HS-5 (cell line): ENCODE measurements at regions not wholly inside any gene's neighbourhood (a gene's known extent, or its start where the extent isn't known, plus 50 kb on each side); places are given as distances from the start of the nearest gene placed in this dataset.
"Not testable (repeated sequence)": the region's sequence is repeated elsewhere in the genome, so short reads cannot be mapped to it uniquely, and the experiment has no call there.

Experiments used
- DNase-seq: peaks from one replicate; pipeline ENCODE4 v3.0.0-alpha.2; 2012; ENCODE audit warnings: low read depth

DNA sequence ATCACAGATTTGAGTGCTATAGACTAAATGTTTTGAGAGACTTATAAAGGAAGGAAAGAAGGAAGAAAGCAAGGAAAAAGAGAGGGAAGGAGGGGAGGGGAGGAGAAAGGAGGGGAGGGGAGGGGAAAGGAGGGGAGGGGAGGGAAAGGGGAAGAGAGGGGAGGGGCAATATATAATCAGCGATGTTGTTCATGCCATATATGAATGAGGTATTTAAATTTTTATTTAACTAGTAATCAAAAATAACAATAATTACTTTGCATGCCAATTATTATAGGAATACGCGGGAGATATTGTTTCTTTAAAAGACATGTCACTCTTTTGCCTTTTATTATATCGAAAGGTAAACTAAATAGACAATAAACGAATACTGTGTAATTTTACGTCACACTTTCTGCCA is 1029.7 kb downstream of the FAT4 start:
- DNase-seq: no peak

DNA sequence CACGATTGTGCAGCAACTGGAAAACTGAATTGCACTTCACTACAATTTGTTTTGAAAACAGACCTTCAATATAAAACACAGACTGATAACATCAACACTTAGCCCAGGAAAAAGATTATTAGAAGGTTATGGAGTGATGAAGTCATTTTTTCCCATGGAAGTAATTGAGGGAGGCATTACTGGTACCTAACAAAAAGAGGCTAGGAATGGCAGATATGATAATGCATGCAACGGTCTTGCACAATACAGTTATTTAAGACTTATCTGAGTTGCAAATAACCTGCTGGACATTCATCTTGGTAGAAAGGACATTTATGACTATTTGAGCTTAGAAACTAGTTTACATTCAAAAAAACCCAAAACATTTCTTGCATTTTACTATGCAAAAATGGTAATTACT is 1031.9 kb downstream of the FAT4 start:
- DNase-seq: no peak

DNA sequence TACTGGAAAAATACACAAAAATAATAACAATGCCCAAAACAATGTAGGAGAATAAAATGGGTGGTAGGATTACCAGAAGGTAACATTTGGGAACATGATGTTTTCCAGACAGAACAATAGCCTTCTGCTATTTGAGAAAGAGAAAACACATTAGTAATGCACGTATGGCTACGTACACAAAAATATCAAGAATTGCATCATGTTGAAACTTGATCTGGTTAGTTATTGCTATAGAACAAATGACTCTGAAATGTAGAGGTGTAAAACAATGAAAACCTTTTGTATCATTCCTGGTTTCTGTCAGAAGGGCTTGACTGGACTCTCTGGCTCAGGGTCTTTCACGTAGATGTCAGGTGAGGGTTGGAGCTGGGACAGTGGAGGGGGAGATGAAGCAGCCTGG is 1040.0 kb downstream of the FAT4 start:
- DNase-seq: no peak

DNA sequence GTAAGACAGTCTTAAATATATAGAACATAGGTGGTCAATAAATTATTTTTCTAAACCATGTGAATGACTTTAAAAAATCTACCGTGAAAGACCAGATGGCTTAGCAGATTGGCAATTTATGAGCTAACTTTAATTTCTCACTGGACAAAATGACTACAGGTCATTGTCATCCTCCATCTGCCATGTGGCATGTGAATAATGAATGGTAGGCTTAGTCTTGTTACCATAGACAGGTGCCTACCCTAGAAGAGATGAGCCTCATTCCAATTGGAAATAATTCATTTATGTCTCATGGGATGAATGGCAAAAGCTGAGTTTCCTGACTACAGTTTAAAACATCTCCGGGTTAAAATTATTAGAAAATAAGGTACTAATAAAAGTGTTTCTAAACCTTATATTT is 1043.3 kb downstream of the FAT4 start:
- DNase-seq: no peak

DNA sequence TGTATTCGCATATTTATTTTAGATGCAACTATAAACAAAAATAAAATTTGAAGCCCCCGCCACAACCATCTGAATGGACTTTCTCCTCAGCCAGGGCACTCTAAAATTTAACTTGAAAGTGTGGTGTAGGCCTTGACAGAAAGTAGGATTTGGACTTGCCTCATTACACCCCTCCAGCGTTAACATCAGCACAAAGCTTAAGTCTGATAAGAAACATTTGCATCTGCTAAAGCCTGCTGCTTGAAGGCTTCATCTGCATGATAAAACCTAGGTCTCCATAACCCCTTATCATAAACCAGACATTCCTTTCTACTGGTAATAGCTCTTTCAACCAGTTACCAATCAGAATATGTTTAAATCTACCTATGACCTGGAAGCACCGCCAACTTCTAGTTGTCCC is 1046.5 kb downstream of the FAT4 start:
- no peak for DNase-seq

- no peak for DNase-seq
Observed at GRCh38 chr4:126364311-126364911, 1049.7 kb downstream of the FAT4 start.

- no peak for DNase-seq
Observed at GRCh38 chr4:126369076-126369475, 1054.3 kb downstream of the FAT4 start.

GRCh38 chr4:126372634-126373033 is 1057.9 kb downstream of the FAT4 start:
- DNase-seq: no peak

DNA sequence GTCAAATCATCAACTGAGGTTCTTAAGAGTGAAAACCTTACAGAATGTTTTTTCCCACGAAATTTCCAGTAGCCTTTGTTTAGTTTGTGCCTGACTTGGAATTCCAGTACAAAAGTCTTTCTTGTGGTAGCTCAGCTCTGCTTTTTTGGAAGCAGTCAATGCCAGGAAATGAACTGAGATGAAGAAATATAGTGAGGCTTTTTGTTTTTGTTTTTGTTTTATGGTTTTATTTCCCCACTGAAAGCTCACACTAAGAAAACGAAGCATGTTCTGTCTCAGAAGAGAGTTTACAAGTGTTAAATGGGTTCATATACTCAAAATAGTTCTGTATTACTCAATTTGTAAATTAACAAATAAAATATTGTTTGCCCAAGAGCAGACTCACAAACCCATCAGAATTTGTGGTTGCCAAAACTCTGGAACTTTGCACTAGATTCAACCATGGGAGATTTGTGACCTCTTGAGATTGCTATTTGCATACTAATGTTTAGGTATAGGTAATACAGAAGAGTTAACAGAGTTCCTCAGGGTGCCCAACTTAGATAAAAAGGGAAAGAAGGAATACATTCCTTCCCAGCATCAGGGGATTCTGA is 1060.8 kb downstream of the FAT4 start:
- no peak for DNase-seq

DNA sequence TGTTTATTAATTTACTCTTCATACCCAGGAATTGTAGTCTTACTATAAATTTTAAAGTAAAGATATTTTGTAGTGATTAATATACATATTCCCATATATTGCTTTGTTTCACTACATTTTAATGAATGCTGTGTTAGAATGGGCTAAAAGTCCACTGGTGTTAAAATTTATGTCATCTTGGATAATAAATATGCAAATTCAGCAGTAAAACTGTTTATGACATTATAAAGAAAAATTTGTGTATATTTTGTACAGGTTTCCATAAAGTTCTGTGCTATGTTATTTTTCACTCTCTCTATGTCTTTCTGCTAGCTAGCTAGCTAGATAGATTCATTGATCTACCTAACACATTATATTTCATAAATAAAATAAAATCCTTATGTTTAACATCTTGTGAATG is 1071.2 kb downstream of the FAT4 start:
- DNase-seq: no peak

- no peak for DNase-seq
Observed at GRCh38 chr4:126386512-126386911, 1071.8 kb downstream of the FAT4 start.

- no peak for DNase-seq
Observed at GRCh38 chr4:126395664-126396063, 1080.9 kb downstream of the FAT4 start.

DNA sequence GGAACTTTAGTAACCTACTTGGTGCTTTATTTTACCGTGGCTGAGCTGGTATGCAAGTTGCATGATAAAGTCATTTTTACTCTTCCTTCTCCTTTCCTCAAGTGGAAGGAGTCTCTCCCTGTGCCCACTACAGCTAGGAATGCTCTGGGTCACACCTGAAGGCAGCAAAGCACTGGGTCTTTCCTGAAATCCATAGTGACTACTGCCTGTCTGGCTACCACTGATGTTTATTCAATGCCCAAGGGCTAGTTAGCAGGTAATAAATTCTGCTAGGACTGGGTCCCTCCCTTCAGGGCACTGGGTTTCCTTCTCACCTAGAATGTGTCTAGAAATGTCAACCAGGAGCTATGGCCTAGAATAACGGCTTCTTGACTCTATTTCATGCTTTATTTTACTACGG is 1081.4 kb downstream of the FAT4 start:
- no peak for DNase-seq

DNA sequence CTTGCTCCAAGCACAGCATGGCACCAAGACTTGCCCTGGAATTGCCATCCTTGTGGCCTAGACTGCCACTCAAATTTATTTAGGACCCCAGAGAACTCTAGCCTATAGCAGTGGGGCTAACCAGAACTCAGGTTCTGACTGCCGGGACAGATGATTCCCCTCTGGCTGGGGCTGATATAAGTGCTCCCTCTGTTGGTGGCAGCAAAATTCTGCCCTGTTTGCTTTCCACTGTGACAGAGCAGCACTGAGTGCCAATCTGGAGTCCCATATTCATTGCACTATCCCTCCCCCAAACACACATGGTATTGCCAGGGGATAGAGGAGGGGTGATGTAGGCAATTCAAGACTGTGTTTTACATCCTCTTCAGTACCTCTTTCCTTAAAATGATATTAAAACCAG is 1081.9 kb downstream of the FAT4 start:
- no peak for DNase-seq

GRCh38 chr4:126404549-126404948 is 1089.8 kb downstream of the FAT4 start:
- DNase-seq: no peak

GRCh38 chr4:126405369-126405982 is 1090.7 kb downstream of the FAT4 start:
- DNase-seq: no peak

GRCh38 chr4:126409746-126410145 is 1095.0 kb downstream of the FAT4 start:
- no peak for DNase-seq

- DNase-seq: no peak
Observed at GRCh38 chr4:126411047-126411446, 1096.3 kb downstream of the FAT4 start.

DNA sequence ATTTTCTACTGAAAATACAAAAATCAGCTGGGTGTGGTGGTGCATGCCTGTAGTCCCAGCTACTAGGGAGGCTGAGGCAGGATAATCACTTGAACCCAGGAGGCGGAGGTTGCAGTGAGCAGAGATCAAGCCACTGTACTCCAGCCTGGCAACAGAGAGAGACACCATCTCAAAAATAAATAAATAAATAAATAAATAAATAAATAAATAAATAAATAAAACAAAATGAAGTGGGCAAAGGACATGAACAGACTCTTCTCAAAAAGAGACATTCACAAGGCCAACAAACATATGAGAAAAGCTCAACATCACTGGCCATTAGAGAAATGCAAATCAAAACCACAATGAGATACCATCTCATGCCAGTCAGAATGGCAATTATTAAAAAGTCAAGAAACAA is 1097.6 kb downstream of the FAT4 start:
- not testable (repeated sequence) for DNase-seq

- DNase-seq: no peak
Observed at GRCh38 chr4:126414741-126415140, 1100.0 kb downstream of the FAT4 start.

- DNase-seq: no peak
Observed at GRCh38 chr4:126419266-126419665, 1104.5 kb downstream of the FAT4 start.

- DNase-seq: no peak
Observed at GRCh38 chr4:126427853-126428252, 1113.1 kb downstream of the FAT4 start.

- no peak for DNase-seq
Observed at GRCh38 chr4:126431049-126431448, 1116.3 kb downstream of the FAT4 start.

- no peak for DNase-seq
Observed at GRCh38 chr4:126435491-126435890, 1120.7 kb downstream of the FAT4 start.
